ENCODE measurements at regions not wholly inside any gene's neighbourhood (a gene's known extent, or its start where the extent isn't known, plus 50 kb on each side); places are given as distances from the start of the nearest gene placed in this dataset.

DNA sequence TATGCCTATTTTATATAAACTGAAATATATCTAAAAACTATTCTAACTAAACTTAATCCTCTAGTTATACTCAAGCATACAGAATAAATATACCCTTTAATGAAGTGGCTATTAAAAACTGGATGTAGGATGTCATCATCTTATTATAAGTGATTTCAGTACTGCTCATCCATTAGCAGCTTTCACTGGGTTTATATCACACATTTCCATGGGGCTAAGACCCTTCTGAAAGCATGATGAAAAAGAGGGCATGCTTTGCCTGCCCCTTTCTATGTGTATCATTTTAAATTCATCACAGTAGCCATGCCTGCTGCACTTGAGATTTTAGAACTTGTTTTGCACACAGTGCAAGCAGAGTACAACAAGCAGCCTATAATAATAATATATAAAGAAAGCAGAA is 477.5 kb downstream of the SLITRK6 start:
- Mint-ChIP-seq H3K9me3 (peaks cover 2% of the 10 kb centered on the region), H3K27me3 (ENCODE audit: low read depth) (no peaks in the 10 kb centered on the region), H3K27ac (no peak overlapping the region), H3K36me3 (ENCODE audit: low read depth) (no peaks in the 10 kb centered on the region), H3K4me3 (no peak overlapping the region), H3K4me1 (ENCODE audit: low read depth) (no peaks in the 10 kb centered on the region)
- intact Hi-C loops (cut with micrococcal nuclease): no loop called here
- CTCF ChIA-PET: no interaction called here
- no peak for DNase-seq

- CTCF ChIA-PET: no interaction called here
- intact Hi-C loops (cut with micrococcal nuclease): no loop called here
- Mint-ChIP-seq H3K36me3 (ENCODE audit: low read depth) (no peaks in the 10 kb centered on the region), H3K9me3 (peaks cover 2% of the 10 kb centered on the region), H3K4me3 (no peak overlapping the region), H3K27me3 (ENCODE audit: low read depth) (no peaks in the 10 kb centered on the region), H3K4me1 (ENCODE audit: low read depth) (no peaks in the 10 kb centered on the region), H3K27ac (no peak overlapping the region)
- no peak for DNase-seq
Measured at GRCh38 chr13:85317781-85318180, 481.4 kb downstream of the SLITRK6 start.

- Mint-ChIP-seq H3K27me3 (ENCODE audit: low read depth) (no peaks in the 10 kb centered on the region), H3K4me1 (ENCODE audit: low read depth) (no peaks in the 10 kb centered on the region), H3K4me3 (no peak overlapping the region), H3K9me3 (peaks cover 2% of the 10 kb centered on the region), H3K27ac (no peak overlapping the region), H3K36me3 (ENCODE audit: low read depth) (no peaks in the 10 kb centered on the region)
- CTCF ChIA-PET: no interaction called here
- intact Hi-C loops (cut with micrococcal nuclease): no loop called here
- DNase-seq: no peak
Measured at GRCh38 chr13:85316506-85317025, 482.7 kb downstream of the SLITRK6 start.

- Mint-ChIP-seq H3K36me3 (ENCODE audit: low read depth) (no peaks in the 10 kb centered on the region), H3K4me3 (no peak overlapping the region), H3K27me3 (ENCODE audit: low read depth) (no peaks in the 10 kb centered on the region), H3K4me1 (ENCODE audit: low read depth) (no peaks in the 10 kb centered on the region), H3K27ac (no peak overlapping the region), H3K9me3 (peaks cover 2% of the 10 kb centered on the region)
- intact Hi-C loops (cut with micrococcal nuclease): no loop called here
- DNase-seq: no peak
- CTCF ChIA-PET: no interaction called here
Measured at GRCh38 chr13:85314686-85315085, 484.5 kb downstream of the SLITRK6 start.

DNA sequence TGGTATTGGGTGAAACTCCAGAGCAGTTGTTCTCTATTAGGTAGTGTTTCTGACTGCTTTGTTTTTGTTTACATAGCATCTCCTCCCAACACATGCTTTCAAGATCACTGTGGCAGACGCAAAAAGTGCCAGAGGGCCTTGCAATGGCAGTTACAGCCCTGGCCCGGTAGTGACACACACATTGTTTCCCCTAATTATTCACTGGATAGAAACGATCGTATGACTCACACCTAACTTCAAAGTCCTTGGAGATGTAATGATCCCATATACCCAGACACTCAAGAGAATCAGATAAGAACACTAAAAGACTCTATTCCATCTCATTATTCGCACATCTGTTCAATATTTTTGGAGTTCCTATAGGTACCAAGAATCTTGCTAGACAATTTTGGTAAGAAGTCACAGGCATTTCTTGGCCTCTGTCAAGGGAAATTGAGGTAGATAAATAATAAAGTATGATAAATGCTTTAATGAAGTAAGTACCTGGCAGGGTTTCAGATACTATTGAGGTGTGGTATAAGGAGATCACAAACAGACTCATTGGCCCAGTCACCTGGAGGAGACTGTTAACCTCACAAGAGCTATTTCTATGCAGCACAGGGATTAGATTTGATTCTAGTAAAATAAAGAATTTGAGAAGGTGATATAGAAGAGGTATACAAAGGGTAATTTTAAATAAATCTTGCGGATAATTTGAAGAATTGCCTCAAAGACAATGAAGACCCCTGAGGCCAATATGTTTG is 485.3 kb downstream of the SLITRK6 start:
- H3K9me3 Mint-ChIP-seq: peaks cover 2% of the 10 kb centered on the region
- no peak overlapping the region for H3K27ac Mint-ChIP-seq
- no peak for DNase-seq
- no peaks in the 10 kb centered on the region for H3K27me3 Mint-ChIP-seq (ENCODE audit: low read depth)
- no peaks in the 10 kb centered on the region for H3K36me3 Mint-ChIP-seq (ENCODE audit: low read depth)
- CTCF ChIA-PET: no interaction called here
- H3K4me1 Mint-ChIP-seq (ENCODE audit: low read depth): no peaks in the 10 kb centered on the region
- no peak overlapping the region for H3K4me3 Mint-ChIP-seq
- intact Hi-C loops (cut with micrococcal nuclease): no loop called here

GRCh38 chr13:85312071-85312470 is 487.1 kb downstream of the SLITRK6 start:
- CTCF ChIA-PET: no interaction called here
- DNase-seq: no peak
- Mint-ChIP-seq H3K27me3 (ENCODE audit: low read depth) (no peaks in the 10 kb centered on the region), H3K36me3 (ENCODE audit: low read depth) (no peaks in the 10 kb centered on the region), H3K4me1 (ENCODE audit: low read depth) (no peaks in the 10 kb centered on the region), H3K9me3 (no peaks in the 10 kb centered on the region), H3K27ac (no peak overlapping the region), H3K4me3 (no peak overlapping the region)
- intact Hi-C loops (cut with micrococcal nuclease): no loop called here

- Mint-ChIP-seq H3K27ac (no peak overlapping the region), H3K4me3 (no peak overlapping the region)
- no peak for DNase-seq
Measured at GRCh38 chr13:85303630-85304029, 495.6 kb downstream of the SLITRK6 start.

DNA sequence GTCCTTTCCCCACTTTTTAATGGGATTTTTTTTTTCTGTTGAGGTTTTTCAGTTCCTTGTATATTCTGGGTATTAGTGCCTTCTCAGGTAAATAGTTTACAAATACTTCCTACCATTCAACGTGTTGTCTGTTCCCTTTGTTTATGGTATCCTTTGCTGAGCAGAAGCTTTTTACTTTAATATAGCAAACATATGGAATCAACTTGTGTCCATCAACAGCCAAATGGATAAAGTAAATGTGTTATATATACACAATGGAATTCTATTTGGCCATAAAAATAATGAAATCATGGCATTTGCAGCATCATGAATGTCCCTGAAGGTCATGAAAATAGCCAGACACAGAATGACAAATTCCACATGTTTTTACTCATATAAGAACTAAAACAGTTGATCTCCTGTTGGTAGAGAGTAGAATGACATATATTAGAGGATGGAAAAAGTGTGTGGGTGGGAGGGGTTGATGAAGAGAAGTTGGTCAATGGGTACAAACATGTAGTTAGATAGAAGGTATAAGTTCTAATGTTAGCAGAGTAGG is 500.8 kb downstream of the SLITRK6 start:
- CTCF ChIA-PET: no interaction called here
- H3K36me3 Mint-ChIP-seq (ENCODE audit: low read depth): no peaks in the 10 kb centered on the region
- no peaks in the 10 kb centered on the region for H3K27me3 Mint-ChIP-seq (ENCODE audit: low read depth)
- H3K9me3 Mint-ChIP-seq: no peaks in the 10 kb centered on the region
- intact Hi-C loops (cut with micrococcal nuclease): no loop called here
- H3K4me1 Mint-ChIP-seq (ENCODE audit: low read depth): no peaks in the 10 kb centered on the region
- no peak for DNase-seq
- H3K27ac Mint-ChIP-seq: no peak overlapping the region
- no peak overlapping the region for H3K4me3 Mint-ChIP-seq

More at GRCh38 chr13:85303630-85304029, 495.6 kb downstream of the SLITRK6 start:
- CTCF ChIA-PET: no interaction called here
- Mint-ChIP-seq H3K4me1 (ENCODE audit: low read depth) (no peaks in the 10 kb centered on the region), H3K27me3 (ENCODE audit: low read depth) (no peaks in the 10 kb centered on the region), H3K9me3 (peaks cover 1% of the 10 kb centered on the region), H3K36me3 (ENCODE audit: low read depth) (no peaks in the 10 kb centered on the region)
- intact Hi-C loops (cut with micrococcal nuclease): no loop called here

- Mint-ChIP-seq H3K4me1 (ENCODE audit: low read depth) (no peaks in the 10 kb centered on the region), H3K27ac (no peak overlapping the region), H3K27me3 (ENCODE audit: low read depth) (no peaks in the 10 kb centered on the region), H3K4me3 (no peak overlapping the region), H3K9me3 (peaks cover 3% of the 10 kb centered on the region), H3K36me3 (ENCODE audit: low read depth) (no peaks in the 10 kb centered on the region)
- DNase-seq: no peak
- intact Hi-C loops (cut with micrococcal nuclease): no loop called here
- CTCF ChIA-PET: no interaction called here
Measured at GRCh38 chr13:85288698-85289097, 510.5 kb downstream of the SLITRK6 start.

- CTCF ChIA-PET: no interaction called here
- H3K36me3 Mint-ChIP-seq (ENCODE audit: low read depth): no peaks in the 10 kb centered on the region
Measured at GRCh38 chr13:85287528-85287927, 511.7 kb downstream of the SLITRK6 start.

DNA sequence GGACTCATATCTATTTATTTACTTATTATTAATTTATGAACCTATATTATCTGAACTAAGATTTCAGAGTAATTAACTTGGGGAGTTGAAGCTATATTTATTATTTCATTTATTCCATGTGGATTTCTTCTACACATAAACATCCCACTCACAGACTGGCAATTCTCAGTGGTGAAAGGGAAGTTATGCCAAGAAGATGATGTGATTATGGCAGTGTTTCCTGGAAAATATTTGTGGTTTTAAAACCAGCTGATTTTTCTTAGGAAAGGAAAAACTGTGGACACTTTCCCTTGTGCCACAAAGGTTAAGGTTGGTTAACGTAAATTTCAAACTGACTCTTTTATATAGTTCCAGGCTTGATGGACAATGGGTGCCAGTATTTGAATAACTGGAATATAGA is 513.1 kb downstream of the SLITRK6 start:
- intact Hi-C loops (cut with micrococcal nuclease): no loop called here
- Mint-ChIP-seq H3K36me3 (ENCODE audit: low read depth) (no peaks in the 10 kb centered on the region), H3K27ac (no peak overlapping the region), H3K9me3 (peaks cover 3% of the 10 kb centered on the region), H3K4me3 (no peak overlapping the region), H3K27me3 (ENCODE audit: low read depth) (no peaks in the 10 kb centered on the region), H3K4me1 (ENCODE audit: low read depth) (no peaks in the 10 kb centered on the region)
- CTCF ChIA-PET: no interaction called here
- no peak for DNase-seq

More at GRCh38 chr13:85287528-85287927, 511.7 kb downstream of the SLITRK6 start:
- DNase-seq: no peak
- H3K27me3 Mint-ChIP-seq (ENCODE audit: low read depth): no peaks in the 10 kb centered on the region
- intact Hi-C loops (cut with micrococcal nuclease): no loop called here
- H3K9me3 Mint-ChIP-seq: peaks cover 3% of the 10 kb centered on the region
- no peak overlapping the region for H3K27ac Mint-ChIP-seq
- H3K4me1 Mint-ChIP-seq (ENCODE audit: low read depth): no peaks in the 10 kb centered on the region
- no peak overlapping the region for H3K4me3 Mint-ChIP-seq

GRCh38 chr13:85284349-85284748 is 514.9 kb downstream of the SLITRK6 start:
- no peaks in the 10 kb centered on the region for H3K4me1 Mint-ChIP-seq (ENCODE audit: low read depth)
- DNase-seq: no peak
- no peak overlapping the region for H3K27ac Mint-ChIP-seq
- CTCF ChIA-PET: no interaction called here
- intact Hi-C loops (cut with micrococcal nuclease): no loop called here
- no peaks in the 10 kb centered on the region for H3K27me3 Mint-ChIP-seq (ENCODE audit: low read depth)
- no peak overlapping the region for H3K4me3 Mint-ChIP-seq
- H3K36me3 Mint-ChIP-seq (ENCODE audit: low read depth): no peaks in the 10 kb centered on the region
- peaks cover 4% of the 10 kb centered on the region for H3K9me3 Mint-ChIP-seq

DNA sequence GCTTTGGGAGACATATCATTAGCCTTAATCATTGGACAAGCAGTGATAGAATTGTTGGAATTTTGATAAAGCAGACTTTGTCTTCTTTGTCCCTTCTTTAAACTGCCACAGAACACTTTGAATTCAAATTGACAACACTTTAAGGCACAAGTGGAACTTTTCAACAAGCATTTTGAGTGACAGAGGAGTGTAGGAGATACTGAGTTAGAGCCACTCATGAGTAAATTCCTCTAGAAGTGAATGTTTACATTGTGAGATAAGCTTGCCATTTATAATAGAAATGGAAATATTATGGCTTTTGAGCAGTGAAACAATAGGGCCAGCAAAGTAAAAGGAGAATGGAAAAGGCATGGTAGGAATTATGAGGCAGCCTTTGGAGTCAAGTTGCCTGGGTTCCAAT is 515.8 kb downstream of the SLITRK6 start:
- H3K9me3 Mint-ChIP-seq: peaks cover 4% of the 10 kb centered on the region
- CTCF ChIA-PET: no interaction called here
- no peaks in the 10 kb centered on the region for H3K4me1 Mint-ChIP-seq (ENCODE audit: low read depth)
- intact Hi-C loops (cut with micrococcal nuclease): no loop called here
- H3K27ac Mint-ChIP-seq: no peak overlapping the region
- DNase-seq: no peak
- no peaks in the 10 kb centered on the region for H3K27me3 Mint-ChIP-seq (ENCODE audit: low read depth)
- no peaks in the 10 kb centered on the region for H3K36me3 Mint-ChIP-seq (ENCODE audit: low read depth)
- no peak overlapping the region for H3K4me3 Mint-ChIP-seq
